ENCODE measurements at regions not wholly inside any gene's neighbourhood (a gene's known extent, or its start where the extent isn't known, plus 50 kb on each side); places are given as distances from the start of the nearest gene placed in this dataset.
"Not testable (repeated sequence)": the region's sequence is repeated elsewhere in the genome, so short reads cannot be mapped to it uniquely, and the experiment has no call there.

- H3K9me3 Mint-ChIP-seq: no peaks in the 10 kb centered on the region
- H3K36me3 Mint-ChIP-seq (ENCODE audit: low read depth): no peaks in the 10 kb centered on the region
- no peak overlapping the region for H3K27ac Mint-ChIP-seq
- no peak overlapping the region for H3K4me3 Mint-ChIP-seq
- intact Hi-C loops (cut with micrococcal nuclease): no loop called here
- H3K4me1 Mint-ChIP-seq (ENCODE audit: low read depth): no peaks in the 10 kb centered on the region
- DNase-seq (ENCODE audit: low spot score): no peak
- no peaks in the 10 kb centered on the region for H3K27me3 Mint-ChIP-seq (ENCODE audit: insufficient read depth)
Measured at GRCh38 chrY:20643055-20643454, 67.5 kb downstream of the EIF1AY start.

- Mint-ChIP-seq H3K4me3 (no peak overlapping the region), H3K27me3 (ENCODE audit: insufficient read depth) (no peaks in the 10 kb centered on the region), H3K27ac (no peak overlapping the region), H3K9me3 (no peaks in the 10 kb centered on the region), H3K4me1 (ENCODE audit: low read depth) (no peaks in the 10 kb centered on the region), H3K36me3 (ENCODE audit: low read depth) (no peaks in the 10 kb centered on the region)
- DNase-seq (ENCODE audit: low spot score): no peak
- intact Hi-C loops (cut with micrococcal nuclease): no loop called here
Measured at GRCh38 chrY:20648265-20648664, 72.7 kb downstream of the EIF1AY start.

DNA sequence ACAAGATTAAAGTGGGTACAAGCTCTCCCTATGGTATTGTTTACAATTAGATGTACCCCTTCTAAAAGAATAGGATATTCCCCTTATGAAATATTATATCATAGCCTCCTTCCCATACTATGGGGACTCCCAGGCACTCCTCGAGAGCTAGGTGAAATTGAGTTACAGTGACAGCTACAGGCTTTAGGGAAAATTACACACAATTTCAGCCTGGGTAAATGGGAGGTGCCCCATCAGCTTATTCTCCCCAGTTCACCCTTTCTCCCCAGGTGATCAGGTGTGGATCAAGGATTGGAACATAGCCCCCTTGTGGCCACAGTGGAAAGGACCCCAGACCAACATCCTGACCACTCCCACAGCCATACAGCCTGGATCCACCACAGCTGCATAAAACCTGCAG lies 73.3 kb downstream of the EIF1AY start:
- H3K4me1 Mint-ChIP-seq (ENCODE audit: low read depth); intact Hi-C loops (cut with micrococcal nuclease); H3K27me3 Mint-ChIP-seq (ENCODE audit: insufficient read depth); DNase-seq (ENCODE audit: low spot score); H3K36me3 Mint-ChIP-seq (ENCODE audit: low read depth); H3K4me3 Mint-ChIP-seq; H3K27ac Mint-ChIP-seq; H3K9me3 Mint-ChIP-seq: not testable (repeated sequence)

DNA sequence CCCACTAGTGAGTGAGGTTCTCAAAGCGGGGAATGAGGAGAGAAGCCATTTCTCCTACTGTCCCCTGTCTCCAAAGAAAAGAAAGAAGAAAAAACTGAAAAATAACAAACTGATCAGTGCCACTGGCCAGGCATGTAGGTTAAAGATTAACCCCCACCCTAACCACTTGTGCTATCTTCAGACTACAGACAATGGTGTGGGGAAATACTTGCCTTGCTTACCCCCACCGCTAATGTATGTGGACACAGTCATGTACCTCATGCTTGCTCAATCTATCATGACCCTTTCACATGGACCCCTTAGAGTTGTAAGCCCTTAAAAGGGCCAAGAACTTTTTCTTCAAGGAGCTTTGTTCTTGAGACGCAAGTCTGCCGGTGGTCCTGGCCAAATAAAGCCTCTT lies 75.9 kb downstream of the EIF1AY start:
- H3K27me3 Mint-ChIP-seq (ENCODE audit: insufficient read depth): no peaks in the 10 kb centered on the region
- DNase-seq (ENCODE audit: low spot score): no peak
- H3K27ac Mint-ChIP-seq: no peak overlapping the region
- no peaks in the 10 kb centered on the region for H3K9me3 Mint-ChIP-seq
- H3K36me3 Mint-ChIP-seq (ENCODE audit: low read depth): no peaks in the 10 kb centered on the region
- intact Hi-C loops (cut with micrococcal nuclease): no loop called here
- H3K4me1 Mint-ChIP-seq (ENCODE audit: low read depth): no peaks in the 10 kb centered on the region
- no peak overlapping the region for H3K4me3 Mint-ChIP-seq

- no peak for DNase-seq (ENCODE audit: low spot score)
- intact Hi-C loops (cut with micrococcal nuclease): no loop called here
- Mint-ChIP-seq H3K9me3 (no peaks in the 10 kb centered on the region), H3K36me3 (ENCODE audit: low read depth) (no peaks in the 10 kb centered on the region), H3K27ac (no peak overlapping the region), H3K4me3 (no peak overlapping the region), H3K4me1 (ENCODE audit: low read depth) (no peaks in the 10 kb centered on the region), H3K27me3 (ENCODE audit: insufficient read depth) (no peaks in the 10 kb centered on the region)
Measured at GRCh38 chrY:20659450-20659849, 83.9 kb downstream of the EIF1AY start.

DNA sequence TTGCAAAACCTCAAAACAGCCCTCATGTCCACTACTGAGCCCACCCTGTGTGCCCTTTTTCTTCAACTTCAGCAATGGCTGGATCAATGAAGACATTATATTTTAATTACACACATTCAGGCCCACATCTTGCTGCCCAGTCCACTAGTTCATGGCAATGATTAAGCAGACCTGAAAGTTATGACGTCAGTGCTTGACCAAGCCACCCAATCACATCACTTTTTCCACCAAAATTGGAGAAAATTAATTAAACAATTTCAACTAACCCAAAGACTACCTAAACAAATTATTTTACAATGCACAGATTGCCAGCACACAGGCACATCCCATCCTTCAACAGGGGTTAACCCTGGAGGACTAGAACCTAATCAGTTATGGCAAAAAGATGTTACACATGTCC lies 86.6 kb downstream of the EIF1AY start:
- intact Hi-C loops (cut with micrococcal nuclease): no loop called here
- Mint-ChIP-seq H3K27me3 (ENCODE audit: insufficient read depth) (no peaks in the 10 kb centered on the region), H3K9me3 (no peaks in the 10 kb centered on the region), H3K27ac (no peak overlapping the region), H3K4me3 (no peak overlapping the region), H3K36me3 (ENCODE audit: low read depth) (no peaks in the 10 kb centered on the region), H3K4me1 (ENCODE audit: low read depth) (no peaks in the 10 kb centered on the region)
- DNase-seq (ENCODE audit: low spot score): no peak

DNA sequence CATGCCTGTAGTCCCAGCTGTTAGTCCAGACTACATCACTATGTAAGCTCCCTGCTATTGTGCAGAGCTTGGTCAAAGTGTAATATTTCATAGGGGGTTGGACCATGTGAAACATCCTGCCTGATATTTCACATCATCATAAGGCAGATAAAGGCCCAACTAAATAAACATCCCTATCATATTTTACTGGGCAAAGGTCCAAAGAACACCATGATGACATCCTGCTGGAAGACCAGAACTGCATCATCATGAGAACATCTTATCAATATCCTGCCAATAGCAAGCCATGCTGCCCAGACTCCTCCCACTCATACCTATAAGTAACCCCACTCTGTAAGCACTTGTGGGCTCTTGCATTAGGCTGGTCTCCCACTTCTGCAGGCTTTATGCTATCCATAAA lies 88.6 kb downstream of the EIF1AY start:
- intact Hi-C loops (cut with micrococcal nuclease): no loop called here
- H3K27ac Mint-ChIP-seq: no peak overlapping the region
- peaks cover 4% of the 10 kb centered on the region for H3K9me3 Mint-ChIP-seq
- H3K27me3 Mint-ChIP-seq (ENCODE audit: insufficient read depth): no peaks in the 10 kb centered on the region
- H3K4me1 Mint-ChIP-seq (ENCODE audit: low read depth): no peaks in the 10 kb centered on the region
- no peak overlapping the region for H3K4me3 Mint-ChIP-seq
- no peak for DNase-seq (ENCODE audit: low spot score)
- peaks cover 4% of the 10 kb centered on the region for H3K36me3 Mint-ChIP-seq (ENCODE audit: low read depth)

- H3K36me3 Mint-ChIP-seq (ENCODE audit: low read depth); intact Hi-C loops (cut with micrococcal nuclease); H3K4me1 Mint-ChIP-seq (ENCODE audit: low read depth); H3K27me3 Mint-ChIP-seq (ENCODE audit: insufficient read depth); H3K4me3 Mint-ChIP-seq; H3K27ac Mint-ChIP-seq; H3K9me3 Mint-ChIP-seq; DNase-seq (ENCODE audit: low spot score): not testable (repeated sequence)
Measured at GRCh38 chrY:20665357-20665756, 89.8 kb downstream of the EIF1AY start.

- H3K27ac Mint-ChIP-seq: no peak overlapping the region
- intact Hi-C loops (cut with micrococcal nuclease): loop anchor here (10.0 kb wide), 1 partner anchor 63 kb away; no protein-coding TSS in a partner anchor
- no peak overlapping the region for H3K4me3 Mint-ChIP-seq
- peaks cover 5% of the 10 kb centered on the region for H3K4me1 Mint-ChIP-seq (ENCODE audit: low read depth)
- no peak for DNase-seq (ENCODE audit: low spot score)
- H3K9me3 Mint-ChIP-seq: peaks cover 10% of the 10 kb centered on the region
- H3K36me3 Mint-ChIP-seq (ENCODE audit: low read depth): no peaks in the 10 kb centered on the region
- no peaks in the 10 kb centered on the region for H3K27me3 Mint-ChIP-seq (ENCODE audit: insufficient read depth)
Measured at GRCh38 chrY:20681935-20682334, 74.0 kb upstream of the RPS4Y2 start.

DNA sequence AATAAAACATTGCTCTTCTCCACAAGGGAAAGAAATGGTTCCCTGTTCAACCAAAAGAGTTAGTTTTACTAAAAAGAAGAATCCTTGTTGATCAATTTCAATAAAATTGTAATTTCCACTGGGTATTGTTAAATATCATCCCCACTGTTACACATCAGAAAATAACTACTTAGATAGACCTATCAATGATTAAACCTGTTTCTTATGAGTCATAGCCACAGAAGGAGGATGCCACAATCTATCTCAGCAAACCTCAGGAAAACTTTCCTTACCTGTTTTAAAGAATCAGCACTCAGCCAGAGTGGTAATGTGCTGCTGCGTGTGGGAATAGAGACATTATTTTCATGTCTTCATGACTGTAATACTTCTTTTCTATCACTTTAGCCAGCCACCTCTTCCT lies 72.5 kb upstream of the RPS4Y2 start:
- no peak overlapping the region for H3K27ac Mint-ChIP-seq
- no peaks in the 10 kb centered on the region for H3K36me3 Mint-ChIP-seq (ENCODE audit: low read depth)
- no peak overlapping the region for H3K4me3 Mint-ChIP-seq
- DNase-seq (ENCODE audit: low spot score): no peak
- peaks cover 5% of the 10 kb centered on the region for H3K4me1 Mint-ChIP-seq (ENCODE audit: low read depth)
- H3K27me3 Mint-ChIP-seq (ENCODE audit: insufficient read depth): no peaks in the 10 kb centered on the region
- intact Hi-C loops (cut with micrococcal nuclease): loop anchor here (10.0 kb wide), 1 partner anchor 61 kb away; no protein-coding TSS in a partner anchor
- peaks cover 6% of the 10 kb centered on the region for H3K9me3 Mint-ChIP-seq

- H3K4me1 Mint-ChIP-seq (ENCODE audit: low read depth): peaks cover 5% of the 10 kb centered on the region
- H3K27me3 Mint-ChIP-seq (ENCODE audit: insufficient read depth): no peaks in the 10 kb centered on the region
- DNase-seq (ENCODE audit: low spot score): no peak
- H3K36me3 Mint-ChIP-seq (ENCODE audit: low read depth): no peaks in the 10 kb centered on the region
- intact Hi-C loops (cut with micrococcal nuclease): loop anchor here (10.0 kb wide), 1 partner anchor 58 kb away; no protein-coding TSS in a partner anchor
- no peak overlapping the region for H3K27ac Mint-ChIP-seq
- no peak overlapping the region for H3K4me3 Mint-ChIP-seq
- no peaks in the 10 kb centered on the region for H3K9me3 Mint-ChIP-seq
Measured at GRCh38 chrY:20686674-20687073, 69.2 kb upstream of the RPS4Y2 start.

Data from activated T-helper 1 cell treated with anti-CD3 and anti-CD28 coated beads, Interleukin-12 subunit alpha, Interleukin-12 subunit beta, Interleukin-2, Interleukin-4 antibody, amounts not matched to agents 30 ng/mL and 10 ng/mL and 1 ng/mL, durations not matched to agents 14 hours and 24 hours and 36 hours (primary cell).